ENCODE measurements at regions not wholly inside any gene's neighbourhood (a gene's known extent, or its start where the extent isn't known, plus 50 kb on each side); places are given as distances from the start of the nearest gene placed in this dataset.

DNA sequence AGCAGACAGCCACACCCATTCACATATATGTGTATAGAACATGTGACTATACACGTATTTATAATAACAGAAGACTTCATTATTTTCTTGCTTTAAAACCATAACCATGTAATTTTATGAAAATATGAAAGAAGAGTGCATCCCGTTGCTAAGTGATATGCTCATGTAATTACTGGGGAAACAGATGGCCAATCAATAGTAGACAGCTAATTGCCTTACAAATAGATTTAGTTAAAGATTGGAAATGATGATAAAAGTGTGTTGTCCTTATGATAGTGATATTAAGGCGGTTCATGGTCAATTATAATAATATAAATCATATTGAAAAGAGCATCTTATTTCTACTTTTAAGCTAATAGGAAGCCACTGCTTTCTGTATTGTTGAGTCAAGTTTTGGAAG, 95.9 kb downstream of the RFC3 start:
- H3K36me3 ChIP-seq = no peaks in the 10 kb centered on the region
- DNase-seq = no peak
- TF ChIP-seq, protein P1, sequence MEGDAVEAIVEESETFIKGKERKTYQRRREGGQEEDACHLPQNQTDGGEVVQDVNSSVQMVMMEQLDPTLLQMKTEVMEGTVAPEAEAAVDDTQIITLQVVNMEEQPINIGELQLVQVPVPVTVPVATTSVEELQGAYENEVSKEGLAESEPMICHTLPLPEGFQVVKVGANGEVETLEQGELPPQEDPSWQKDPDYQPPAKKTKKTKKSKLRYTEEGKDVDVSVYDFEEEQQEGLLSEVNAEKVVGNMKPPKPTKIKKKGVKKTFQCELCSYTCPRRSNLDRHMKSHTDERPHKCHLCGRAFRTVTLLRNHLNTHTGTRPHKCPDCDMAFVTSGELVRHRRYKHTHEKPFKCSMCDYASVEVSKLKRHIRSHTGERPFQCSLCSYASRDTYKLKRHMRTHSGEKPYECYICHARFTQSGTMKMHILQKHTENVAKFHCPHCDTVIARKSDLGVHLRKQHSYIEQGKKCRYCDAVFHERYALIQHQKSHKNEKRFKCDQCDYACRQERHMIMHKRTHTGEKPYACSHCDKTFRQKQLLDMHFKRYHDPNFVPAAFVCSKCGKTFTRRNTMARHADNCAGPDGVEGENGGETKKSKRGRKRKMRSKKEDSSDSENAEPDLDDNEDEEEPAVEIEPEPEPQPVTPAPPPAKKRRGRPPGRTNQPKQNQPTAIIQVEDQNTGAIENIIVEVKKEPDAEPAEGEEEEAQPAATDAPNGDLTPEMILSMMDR (IDR thresholded peaks at IDR 0.05) = no peak
- no peak for TF ChIP-seq POLR2A (IDR thresholded peaks at IDR 0.05)
- no peaks in the 10 kb centered on the region for H3K4me1 ChIP-seq
- no peak overlapping the region for H3K27ac ChIP-seq
- H3K9me3 ChIP-seq = no peaks in the 10 kb centered on the region
- H3K4me3 ChIP-seq = no peak overlapping the region
- H3K27me3 ChIP-seq = no peaks in the 10 kb centered on the region

DNA sequence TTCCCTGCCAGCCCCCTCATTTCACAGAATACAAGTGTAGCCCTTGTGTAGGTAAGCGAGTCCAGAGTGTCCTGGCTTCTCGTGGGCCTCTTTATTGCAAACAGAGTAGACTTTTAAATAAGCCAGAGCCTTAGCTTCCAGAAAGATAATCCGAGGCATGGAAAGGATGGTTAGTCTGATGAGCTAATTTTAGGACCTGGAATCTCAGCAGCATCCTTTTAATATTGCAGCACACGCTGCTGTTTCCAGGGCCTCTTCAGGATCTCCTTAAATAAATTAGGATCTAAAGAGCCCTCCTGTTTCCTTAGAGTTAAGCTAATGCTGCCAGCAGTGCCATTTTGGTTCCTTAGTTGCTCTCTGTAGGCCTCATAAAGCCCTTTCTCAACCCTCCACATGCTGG, 99.2 kb downstream of the RFC3 start:
- no peak overlapping the region for H3K27ac ChIP-seq
- TF ChIP-seq, protein P1 (IDR thresholded peaks at IDR 0.05) = no peak
- no peak for TF ChIP-seq POLR2A (IDR thresholded peaks at IDR 0.05)
- DNase-seq = no peak

DNA sequence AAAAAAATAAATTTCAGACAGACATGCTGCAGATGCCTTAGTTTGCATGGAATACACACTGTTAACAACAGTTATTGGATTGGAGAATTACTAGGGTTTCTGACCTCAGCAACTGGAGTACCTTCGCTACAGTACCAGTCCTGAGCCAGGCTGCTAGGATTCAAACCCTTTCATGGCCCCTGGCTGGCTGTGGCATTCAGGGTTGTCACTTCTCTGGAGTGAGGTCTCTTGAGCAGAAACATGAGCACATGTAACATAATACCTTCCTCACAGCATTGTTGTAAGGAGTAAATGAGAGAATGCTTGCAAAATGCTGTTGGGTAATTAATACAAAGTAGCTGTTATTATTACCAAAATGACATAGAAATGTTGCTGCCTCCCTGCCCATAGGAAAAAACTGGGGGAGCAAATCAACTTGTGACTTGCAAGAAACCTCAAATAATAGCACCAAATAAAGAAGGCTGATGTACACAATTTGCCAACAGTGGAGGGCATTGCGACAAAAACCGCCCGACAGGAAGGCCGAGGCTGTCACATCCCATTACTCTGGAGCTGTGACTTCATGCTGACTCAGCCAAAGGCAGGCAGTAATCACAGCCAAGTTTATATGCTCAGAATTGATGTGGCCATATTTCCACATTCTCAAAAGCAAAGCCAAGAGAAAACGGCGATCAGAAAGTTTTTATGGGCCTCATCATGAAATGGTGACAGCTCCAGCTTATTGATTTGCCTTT, 100.4 kb downstream of the RFC3 start:
- TF ChIP-seq, protein P1 (IDR thresholded peaks at IDR 0.05) = no peak
- TF ChIP-seq POLR2A (IDR thresholded peaks at IDR 0.05) = no peak
- H3K4me3 ChIP-seq = no peak overlapping the region
- DNase-seq = no peak
- no peaks in the 10 kb centered on the region for H3K36me3 ChIP-seq
- H3K9me3 ChIP-seq = no peaks in the 10 kb centered on the region
- no peak overlapping the region for H3K27ac ChIP-seq
- no peaks in the 10 kb centered on the region for H3K27me3 ChIP-seq
- H3K4me1 ChIP-seq = no peaks in the 10 kb centered on the region

More for the DNA sequence above, 99.2 kb downstream of the RFC3 start:
- H3K36me3 ChIP-seq = no peaks in the 10 kb centered on the region
- no peaks in the 10 kb centered on the region for H3K9me3 ChIP-seq
- no peak overlapping the region for H3K4me3 ChIP-seq
- H3K4me1 ChIP-seq = no peaks in the 10 kb centered on the region
- no peaks in the 10 kb centered on the region for H3K27me3 ChIP-seq

DNA sequence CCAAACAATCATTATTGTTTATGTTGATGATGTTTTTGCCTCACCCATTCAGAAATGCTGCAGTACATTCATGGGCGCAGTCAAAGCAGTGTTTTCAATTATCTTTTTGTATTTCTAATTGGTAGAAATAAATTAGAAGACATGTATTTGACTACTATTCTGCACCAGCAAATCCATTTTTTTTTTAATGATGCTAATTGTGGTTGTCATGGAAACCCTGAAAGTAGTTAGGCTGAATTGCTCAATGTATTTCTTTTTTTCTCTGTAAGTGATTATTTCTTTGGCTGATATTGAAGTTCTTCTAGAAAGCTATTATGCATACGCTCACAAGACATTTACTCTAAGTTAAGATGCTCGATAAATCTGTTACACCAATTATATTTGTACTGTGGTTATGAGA, 101.2 kb downstream of the RFC3 start:
- no peak for DNase-seq
- no peak overlapping the region for H3K4me3 ChIP-seq
- no peaks in the 10 kb centered on the region for H3K27me3 ChIP-seq
- no peaks in the 10 kb centered on the region for H3K4me1 ChIP-seq
- no peaks in the 10 kb centered on the region for H3K9me3 ChIP-seq
- no peak overlapping the region for H3K27ac ChIP-seq
- no peaks in the 10 kb centered on the region for H3K36me3 ChIP-seq
- TF ChIP-seq, protein P1 (IDR thresholded peaks at IDR 0.05) = no peak
- TF ChIP-seq POLR2A (IDR thresholded peaks at IDR 0.05) = no peak

DNA sequence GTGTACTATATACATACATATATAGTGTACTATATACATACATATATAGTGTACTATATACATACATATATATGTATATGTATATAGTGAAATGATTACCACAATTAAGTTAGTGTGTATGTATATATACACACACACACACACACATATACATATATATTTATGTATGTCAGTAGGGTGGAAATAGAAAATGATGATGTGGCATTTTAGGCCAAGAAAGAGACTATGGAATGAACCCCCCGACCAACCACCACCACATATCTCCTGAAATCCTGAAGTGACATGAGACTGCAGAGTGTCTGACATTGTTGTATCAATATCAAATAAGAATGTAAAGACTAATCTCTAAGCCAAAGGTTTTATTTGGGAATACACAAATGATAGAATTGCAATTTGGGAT, 107.6 kb downstream of the RFC3 start:
- Histone ChIP-seq H3K27ac (no peak overlapping the region), H3K36me3 (no peaks in the 10 kb centered on the region), H3K27me3 (no peaks in the 10 kb centered on the region), H3K9me3 (no peaks in the 10 kb centered on the region), H3K4me1 (no peaks in the 10 kb centered on the region), H3K4me3 (no peak overlapping the region)
- no peak for DNase-seq
- TF ChIP-seq POLR2A (IDR thresholded peaks at IDR 0.05) = no peak
- TF ChIP-seq, protein P1 (IDR thresholded peaks at IDR 0.05) = no peak

Measured in Peyer's patch (tissue), 4 donors.